SU-DHL-6 (cell line): ENCODE measurements at regions not wholly inside any gene's neighbourhood (a gene's known extent, or its start where the extent isn't known, plus 50 kb on each side); places are given as distances from the start of the nearest gene placed in this dataset.

Experiments used
- H2AFZ ChIP-seq: fragments of 200-600 bp; sonication (generic); 2 replicates; pipeline ENCODE4 v1.6.1; 2014; ENCODE audit warnings: low read depth, mild to moderate bottlenecking, moderate library complexity, mixed read lengths, antibody characterized with exemption, low read length; ENCODE audit not compliant: severe bottlenecking
- H3F3A ChIP-seq: fragments of 200-600 bp; shearing (Covaris generic); 2 replicates; pipeline ENCODE4 v1.6.0; 2016; ENCODE audit warnings: antibody characterized with exemption, mild to moderate bottlenecking; ENCODE audit not compliant: insufficient read depth
- H3K27ac ChIP-seq: fragments of 200-600 bp; sonication (generic); 2 replicates; pipeline ENCODE4 v1.5.1; 2016; ENCODE audit warnings: low read depth, mild to moderate bottlenecking, low read length, moderate library complexity, mixed read lengths
- H3K27me3 ChIP-seq: fragments of 200-600 bp; sonication (generic), shearing (Covaris generic); 2 replicates; pipeline ENCODE4 v1.6.0; 2014; ENCODE audit warnings: mild to moderate bottlenecking, low read length
- H3K36me3 ChIP-seq: fragments of 200-600 bp; sonication (generic); 2 replicates; pipeline ENCODE4 v1.6.1; 2014; ENCODE audit warnings: mild to moderate bottlenecking, low read length, mixed read lengths
- H3K4me2 ChIP-seq: fragments of 300-600, 200-600 bp; shearing (Covaris generic), sonication (generic); 2 replicates; pipeline ENCODE4 v1.6.0; 2014; ENCODE audit warnings: low read length, low read depth, mild to moderate bottlenecking; ENCODE audit not compliant: poor library complexity, severe bottlenecking
- H3K4me3 ChIP-seq: fragments of 200-600 bp; sonication (generic); 2 replicates; pipeline ENCODE4 v1.5.1; 2014; ENCODE audit warnings: antibody characterized with exemption, low read length, mild to moderate bottlenecking, mixed read lengths; ENCODE audit not compliant: insufficient read depth, poor library complexity, severe bottlenecking
- H3K79me2 ChIP-seq: fragments of 200-600 bp; sonication (generic); 2 replicates; pipeline ENCODE4 v1.6.1; 2014; ENCODE audit warnings: mild to moderate bottlenecking, low read length, moderate library complexity; ENCODE audit not compliant: insufficient read depth
- H3K9ac ChIP-seq: fragments of 200-600 bp; sonication (generic); 2 replicates; pipeline ENCODE4 v1.7.0; 2014; ENCODE audit warnings: mild to moderate bottlenecking, low read length
- H3K9me2 ChIP-seq: fragments of 200-600 bp; sonication (generic); replicated peaks from 2 replicates; pipeline ENCODE4 v1.6.1; 2014; ENCODE audit warnings: low read length; ENCODE audit not compliant: insufficient read depth
- H3K9me3 ChIP-seq: fragments of 200-600 bp; sonication (generic); 2 replicates; pipeline ENCODE4 v1.6.1; 2014; ENCODE audit warnings: low read length, mixed read lengths; ENCODE audit not compliant: insufficient read depth
- H4K20me1 ChIP-seq: fragments of 200-600 bp; sonication (generic); 2 replicates; pipeline ENCODE4 v1.6.1; 2014; ENCODE audit warnings: low read depth, mild to moderate bottlenecking, antibody characterized with exemption, low read length, moderate library complexity, mixed read lengths
- CTCF ChIP-seq: fragments of 200-600 bp; sonication (generic); IDR thresholded peaks from one replicate; pipeline ENCODE4 v1.5.1; 2017; ENCODE audit warnings: antibody characterized with exemption, mild to moderate bottlenecking, low read length, moderate library complexity; ENCODE audit not compliant: insufficient read depth, poor library complexity, severe bottlenecking
- EZH2phosphoT487 ChIP-seq: fragments of 200-600 bp; sonication (generic), shearing (Covaris generic); conservative IDR thresholded peaks from 2 replicates; pipeline ENCODE4 v1.6.1; 2018; ENCODE audit warnings: mild to moderate bottlenecking, antibody characterized with exemption, low read length, moderate library complexity, mixed read lengths

DNA sequence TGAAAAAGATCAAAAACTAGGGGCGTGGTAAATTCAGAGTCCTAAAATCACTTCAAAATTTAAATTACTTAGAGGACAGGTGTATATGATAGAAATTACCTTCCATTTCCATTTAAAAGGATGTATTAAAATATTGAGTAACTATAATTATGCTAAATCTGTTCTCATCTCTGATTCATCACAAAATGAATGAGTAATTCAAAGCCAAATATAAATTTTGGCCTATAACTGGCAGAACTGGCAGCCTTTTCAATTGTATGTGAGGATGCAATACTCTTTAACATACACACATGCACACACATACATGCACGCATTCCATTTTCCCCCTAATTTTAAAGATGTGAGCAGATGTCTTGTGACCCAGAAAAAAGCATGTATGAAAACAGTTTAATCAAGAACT lies 194.6 kb downstream of the EPM2A start:
- no peak overlapping the region for H3K9ac ChIP-seq
- no peak overlapping the region for H3K27ac ChIP-seq
- H3K27me3 ChIP-seq, result no peaks in the 10 kb centered on the region
- no peaks in the 10 kb centered on the region for H3F3A ChIP-seq
- no peaks in the 10 kb centered on the region; the same call in 1 of the 2 replicates for H3K9me2 ChIP-seq
- no peak overlapping the region for H2AFZ ChIP-seq
- no peaks in the 10 kb centered on the region for H3K79me2 ChIP-seq
- H3K9me3 ChIP-seq, result no peaks in the 10 kb centered on the region
- H3K36me3 ChIP-seq, result no peaks in the 10 kb centered on the region
- H3K4me3 ChIP-seq, result no peak overlapping the region
- no peak overlapping the region for H3K4me2 ChIP-seq
- H4K20me1 ChIP-seq, result no peaks in the 10 kb centered on the region
- TF ChIP-seq CTCF, result no peak
- TF ChIP-seq EZH2phosphoT487, result no peak

- Histone ChIP-seq H3K9ac (no peak overlapping the region), H3K9me2 (no peaks in the 10 kb centered on the region; the same call in 1 of the 2 replicates), H3K36me3 (no peaks in the 10 kb centered on the region), H3K27ac (no peak overlapping the region), H2AFZ (no peak overlapping the region), H3K9me3 (no peaks in the 10 kb centered on the region), H4K20me1 (no peaks in the 10 kb centered on the region), H3K27me3 (no peaks in the 10 kb centered on the region), H3F3A (no peaks in the 10 kb centered on the region), H3K4me3 (no peak overlapping the region), H3K79me2 (no peaks in the 10 kb centered on the region), H3K4me2 (no peak overlapping the region)
- TF ChIP-seq EZH2phosphoT487 (no peak), CTCF (no peak)
Measured at GRCh38 chr6:145544041-145544440, 191.3 kb downstream of the EPM2A start.

- Histone ChIP-seq H3K4me2 (no peak overlapping the region), H3K27ac (no peak overlapping the region)
- no peak for TF ChIP-seq EZH2phosphoT487
- no peak for TF ChIP-seq CTCF
Measured at GRCh38 chr6:145544514-145544913, 190.8 kb downstream of the EPM2A start.

More at GRCh38 chr6:145544514-145544913, 190.8 kb downstream of the EPM2A start:
- H3K27me3 ChIP-seq, result no peaks in the 10 kb centered on the region
- no peak overlapping the region for H2AFZ ChIP-seq
- no peaks in the 10 kb centered on the region for H3K36me3 ChIP-seq
- H3K4me3 ChIP-seq, result no peak overlapping the region
- H3F3A ChIP-seq, result no peaks in the 10 kb centered on the region
- H3K9me3 ChIP-seq, result no peaks in the 10 kb centered on the region
- no peak overlapping the region for H3K9ac ChIP-seq
- H4K20me1 ChIP-seq, result no peaks in the 10 kb centered on the region
- no peaks in the 10 kb centered on the region for H3K79me2 ChIP-seq
- no peaks in the 10 kb centered on the region; the same call in 1 of the 2 replicates for H3K9me2 ChIP-seq
